ENCODE measurements at regions not wholly inside any gene's neighbourhood (a gene's known extent, or its start where the extent isn't known, plus 50 kb on each side); places are given as distances from the start of the nearest gene placed in this dataset.
"Not testable (repeated sequence)": the region's sequence is repeated elsewhere in the genome, so short reads cannot be mapped to it uniquely, and the experiment has no call there.

DNA sequence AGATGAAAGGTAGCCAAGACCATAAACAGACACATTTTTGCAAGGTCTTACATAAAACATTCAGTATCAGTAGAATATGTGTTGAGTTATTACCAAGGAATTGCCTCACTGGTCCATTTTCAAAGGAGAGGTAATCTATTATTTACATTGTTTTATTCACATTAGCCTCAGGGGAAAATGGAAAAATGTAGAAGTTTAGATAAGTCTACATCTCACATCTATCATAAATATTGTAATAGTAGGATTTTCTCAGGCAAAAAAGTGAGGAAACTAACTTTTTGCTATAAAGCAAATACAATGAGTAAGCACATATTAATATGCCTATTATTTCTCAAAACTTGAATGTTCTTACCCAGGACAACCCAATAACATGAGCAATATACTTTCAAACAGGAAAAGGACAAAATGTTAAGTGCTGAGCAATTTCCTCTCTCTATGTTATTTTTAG is 184.6 kb upstream of the AGTR1 start:
- no peak overlapping the region for H3K4me2 ChIP-seq
- H3K9ac ChIP-seq, result no peak overlapping the region
- H3K4me3 ChIP-seq, result no peak overlapping the region
- no peaks in the 10 kb centered on the region for H3K36me3 ChIP-seq
- H3K27ac ChIP-seq, result no peak overlapping the region
- H3K9me3 ChIP-seq, result no peaks in the 10 kb centered on the region
- peaks cover 8% of the 10 kb centered on the region; the same call in 1 of the 2 replicates for H3K4me1 ChIP-seq
- H4K20me1 ChIP-seq, result no peaks in the 10 kb centered on the region
- no peaks in the 10 kb centered on the region for H3K27me3 ChIP-seq
- TF ChIP-seq Cebpa-rat (IDR thresholded peaks at IDR 0.05), result no peak

GRCh38 chr3:148518520-148518919 is 179.2 kb upstream of the AGTR1 start:
- Histone ChIP-seq H4K20me1 (no peaks in the 10 kb centered on the region), H3K27me3 (no peaks in the 10 kb centered on the region; the same call in 1 of the 2 replicates), H3K9me3 (no peaks in the 10 kb centered on the region), H3K9ac (no peak overlapping the region), H3K4me3 (no peak overlapping the region), H3K27ac (no peak overlapping the region), H3K4me2 (no peak overlapping the region), H3K4me1 (peaks cover 3% of the 10 kb centered on the region; the same call in 1 of the 2 replicates), H3K36me3 (no peaks in the 10 kb centered on the region)
- TF ChIP-seq Cebpa-rat (IDR thresholded peaks at IDR 0.05), result no peak

DNA sequence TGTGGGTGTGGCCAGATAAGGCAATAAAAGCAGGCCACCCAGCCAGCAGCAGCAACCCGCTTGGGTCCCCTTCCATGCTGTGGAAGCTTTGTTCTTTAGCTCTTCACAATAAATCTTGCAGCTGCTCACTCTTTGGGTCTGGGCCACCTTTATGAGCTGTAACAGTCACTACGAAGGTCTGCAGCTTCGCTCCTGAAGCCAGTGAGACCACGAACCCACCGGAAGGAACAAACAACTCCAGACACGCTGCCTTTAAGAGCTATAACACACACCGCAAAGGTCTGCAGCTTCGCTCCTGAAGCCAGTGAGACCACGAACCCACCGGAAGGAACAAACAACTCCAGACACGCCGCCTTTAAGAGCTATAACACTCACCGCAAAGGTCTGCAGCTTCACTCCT is 172.1 kb upstream of the AGTR1 start:
- Histone ChIP-seq H3K27me3 (peaks cover 13% of the 10 kb centered on the region; the same call in 1 of the 2 replicates), H3K4me2 (peak overlapping the region; percentile 19; the same call in 1 of the 2 replicates)
- H3K27ac ChIP-seq, H3K9ac ChIP-seq, H3K36me3 ChIP-seq, H3K4me3 ChIP-seq, H3K9me3 ChIP-seq, H4K20me1 ChIP-seq, H3K4me1 ChIP-seq: not testable (repeated sequence)

GRCh38 chr3:148528024-148528423 is 169.7 kb upstream of the AGTR1 start:
- no peak overlapping the region for H3K4me2 ChIP-seq
- no peak overlapping the region for H3K27ac ChIP-seq
- no peaks in the 10 kb centered on the region for H3K36me3 ChIP-seq
- no peak overlapping the region for H3K9ac ChIP-seq
- peaks cover 13% of the 10 kb centered on the region; the same call in 1 of the 2 replicates for H3K27me3 ChIP-seq
- TF ChIP-seq Cebpa-rat (IDR thresholded peaks at IDR 0.05), result no peak
- H4K20me1 ChIP-seq, result no peaks in the 10 kb centered on the region
- no peak overlapping the region for H3K4me3 ChIP-seq
- peaks cover 5% of the 10 kb centered on the region for H3K9me3 ChIP-seq
- no peaks in the 10 kb centered on the region for H3K4me1 ChIP-seq

DNA sequence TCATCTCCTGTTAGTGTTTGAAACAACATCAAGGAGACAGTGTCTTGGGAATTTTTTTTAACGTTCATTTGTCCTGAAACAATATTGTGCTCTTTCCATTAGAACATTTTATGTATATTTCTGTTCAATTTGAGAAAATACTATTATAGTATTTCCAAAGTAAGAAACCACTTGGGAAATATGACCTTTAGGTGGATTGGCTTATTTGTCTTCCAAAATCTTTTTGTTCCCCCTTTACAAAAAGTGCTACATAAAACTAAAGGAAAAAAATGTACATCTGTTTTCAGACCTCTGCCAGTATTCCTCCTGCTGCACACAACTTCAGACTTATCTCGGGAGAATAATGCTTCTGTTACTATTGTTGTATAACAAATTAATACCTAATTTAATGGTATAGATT is 165.9 kb upstream of the AGTR1 start:
- H3K4me2 ChIP-seq, result no peak overlapping the region
- no peak for TF ChIP-seq Cebpa-rat (IDR thresholded peaks at IDR 0.05)

GRCh38 chr3:148532326-148532725 is 165.4 kb upstream of the AGTR1 start:
- Histone ChIP-seq H3K4me1 (no peaks in the 10 kb centered on the region), H3K27ac (no peak overlapping the region), H3K4me2 (no peak overlapping the region), H3K36me3 (no peaks in the 10 kb centered on the region), H3K27me3 (peaks cover 7% of the 10 kb centered on the region; the same call in 1 of the 2 replicates), H3K4me3 (no peak overlapping the region), H4K20me1 (no peaks in the 10 kb centered on the region), H3K9me3 (peaks cover 2% of the 10 kb centered on the region), H3K9ac (no peak overlapping the region)
- TF ChIP-seq Cebpa-rat (IDR thresholded peaks at IDR 0.05), result no peak

More for the DNA sequence above, 165.9 kb upstream of the AGTR1 start:
- H3K9me3 ChIP-seq, result peaks cover 5% of the 10 kb centered on the region
- H3K36me3 ChIP-seq, result no peaks in the 10 kb centered on the region
- no peaks in the 10 kb centered on the region for H3K4me1 ChIP-seq
- H3K9ac ChIP-seq, result no peak overlapping the region
- peaks cover 7% of the 10 kb centered on the region; the same call in 1 of the 2 replicates for H3K27me3 ChIP-seq
- no peak overlapping the region for H3K4me3 ChIP-seq
- H3K27ac ChIP-seq, result no peak overlapping the region
- no peaks in the 10 kb centered on the region for H4K20me1 ChIP-seq

- Histone ChIP-seq H3K27ac (no peak overlapping the region), H3K4me2 (no peak overlapping the region), H3K9ac (no peak overlapping the region), H3K27me3 (peaks cover 7% of the 10 kb centered on the region; the same call in 1 of the 2 replicates), H3K36me3 (no peaks in the 10 kb centered on the region), H3K9me3 (no peaks in the 10 kb centered on the region), H3K4me1 (no peaks in the 10 kb centered on the region), H4K20me1 (no peaks in the 10 kb centered on the region), H3K4me3 (no peak overlapping the region)
- TF ChIP-seq Cebpa-rat (IDR thresholded peaks at IDR 0.05), result no peak
These were observed 164.9 kb upstream of the AGTR1 start for GRCh38 chr3:148532774-148533173.

GRCh38 chr3:148534089-148534988 is 163.4 kb upstream of the AGTR1 start:
- Histone ChIP-seq H3K4me2 (no peak overlapping the region), H3K27me3 (no peaks in the 10 kb centered on the region), H3K9ac (no peak overlapping the region), H3K4me3 (no peak overlapping the region), H3K4me1 (no peaks in the 10 kb centered on the region), H3K9me3 (no peaks in the 10 kb centered on the region), H4K20me1 (no peaks in the 10 kb centered on the region), H3K36me3 (no peaks in the 10 kb centered on the region), H3K27ac (no peak overlapping the region)
- no peak for TF ChIP-seq Cebpa-rat (IDR thresholded peaks at IDR 0.05)

DNA sequence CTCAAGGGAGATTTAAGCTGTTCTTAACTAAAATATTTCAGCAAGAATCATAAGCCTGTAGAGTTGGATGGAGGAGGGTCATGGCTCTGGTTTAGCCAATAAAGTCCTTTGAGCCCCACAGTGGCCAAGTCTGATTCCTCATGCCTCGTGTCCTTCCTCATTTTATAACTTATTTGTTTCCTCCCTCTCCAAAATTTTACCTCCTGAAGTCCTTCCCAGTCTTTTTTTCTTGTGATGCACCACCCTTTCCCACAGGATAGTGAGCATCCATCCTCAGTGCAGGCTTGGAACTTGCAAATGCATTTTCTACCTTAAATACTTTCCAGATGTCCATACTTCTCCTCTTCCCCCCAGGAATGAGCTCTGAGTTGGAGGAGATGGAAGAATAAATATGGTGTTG is 162.7 kb upstream of the AGTR1 start:
- Histone ChIP-seq H3K9me3 (no peaks in the 10 kb centered on the region), H3K4me2 (no peak overlapping the region), H3K36me3 (no peaks in the 10 kb centered on the region), H3K4me3 (no peak overlapping the region), H4K20me1 (no peaks in the 10 kb centered on the region), H3K9ac (no peak overlapping the region), H3K27ac (no peak overlapping the region), H3K4me1 (no peaks in the 10 kb centered on the region), H3K27me3 (no peaks in the 10 kb centered on the region)
- no peak for TF ChIP-seq Cebpa-rat (IDR thresholded peaks at IDR 0.05)

- H3K4me2 ChIP-seq, result no peak overlapping the region
- no peaks in the 10 kb centered on the region for H4K20me1 ChIP-seq
- no peaks in the 10 kb centered on the region for H3K27me3 ChIP-seq
- no peaks in the 10 kb centered on the region for H3K4me1 ChIP-seq
- no peaks in the 10 kb centered on the region for H3K9me3 ChIP-seq
- no peak for TF ChIP-seq Cebpa-rat (IDR thresholded peaks at IDR 0.05)
- no peak overlapping the region for H3K9ac ChIP-seq
- H3K4me3 ChIP-seq, result no peak overlapping the region
- H3K36me3 ChIP-seq, result no peaks in the 10 kb centered on the region
- no peak overlapping the region for H3K27ac ChIP-seq
These were observed 157.4 kb upstream of the AGTR1 start for GRCh38 chr3:148540266-148540665.

Measured in BLaER1 (cell line).